GM12878 (cell line): ENCODE measurements at regions not wholly inside any gene's neighbourhood (a gene's known extent, or its start where the extent isn't known, plus 50 kb on each side); places are given as distances from the start of the nearest gene placed in this dataset.

Experiments
- ATAC-seq: fragments of 200-7000 bp; cut with Tn5 transposase; 3 replicates; pipeline ENCODE4 v1.9.1; 2020; ENCODE audit warnings: mild to moderate bottlenecking, moderate library complexity
- BruUV-seq: library from RNA; stranded (reverse); fragments of 400-500 nt; replicated peaks from 2 replicates; lab custom pipeline; 2021; lab: Mats Ljungman, UMichigan
- CTCF ChIA-PET: fragments of 300-600 bp; sonication (Branson Sonifier 250); formaldehyde crosslinking; extraction: SDS; loops from one replicate; lab custom pipeline; 2021; ENCODE audit warnings: inconsistent platforms; lab: Yijun Ruan, JAX
- POLR2A ChIA-PET: fragments of 350-600 bp; formaldehyde crosslinking; extraction: SDS; loops from one replicate; lab custom pipeline; 2021; ENCODE audit warnings: inconsistent platforms; lab: Charles Lee
- RAD21 ChIA-PET: fragments of 300-600 bp; sonication (Branson Sonifier 250); formaldehyde crosslinking; loops from one replicate; lab custom pipeline; 2023; ENCODE audit warnings: antibody characterized with exemption; ENCODE audit not compliant: unreplicated experiment; lab: Charles Lee
- SMC1A ChIA-PET: fragments of 300-600 bp; sonication (Branson Sonifier 250); formaldehyde crosslinking; loops from one replicate; lab custom pipeline; 2023; ENCODE audit not compliant: unreplicated experiment, uncharacterized antibody; lab: Charles Lee
- DNase-seq: peaks from one replicate; pipeline ENCODE4 v3.0.0-alpha.2; 2011; ENCODE audit warnings: low read depth, low spot score
- FAIRE-seq: peaks from 3 replicates; lab custom pipeline; 2011; peaks lifted over from hg19 to GRCh38; lab: Jason Lieb, UNC
- H2AFZ ChIP-seq: 2 replicates; pipeline ENCODE4 v1.6.0; 2011; ENCODE audit warnings: low read depth, low read length, control low read depth; ENCODE audit not compliant: control insufficient read depth
- H3K27ac ChIP-seq: 2 replicates; pipeline ENCODE4 v1.5.1; 2011; ENCODE audit warnings: control low read depth; ENCODE audit not compliant: control insufficient read depth, insufficient read depth
- H3K27me3 ChIP-seq, 2 experiments: replicated peaks in 1 of 2; 2 replicates each; pipeline versions ENCODE4 v1.6.0 to v1.6.1; 2011; ENCODE audit warnings: low read length in 1 of 2; ENCODE audit not compliant: control insufficient read depth in 2 of 2, insufficient read depth in 2 of 2
- H3K36me3 ChIP-seq, 2 experiments: 2 replicates each; pipeline ENCODE4 v1.5.1; 2011; ENCODE audit warnings: low read length in 1 of 2; ENCODE audit not compliant: control insufficient read depth in 2 of 2, insufficient read depth in 2 of 2
- H3K4me1 ChIP-seq: 2 replicates; pipeline ENCODE4 v1.6.1; 2011; ENCODE audit warnings: mild to moderate bottlenecking, low read length, moderate library complexity, mixed read lengths; ENCODE audit not compliant: control insufficient read depth, insufficient read depth
- H3K4me2 ChIP-seq: 2 replicates; pipeline ENCODE4 v1.6.0; 2011; ENCODE audit warnings: control low read depth; ENCODE audit not compliant: control insufficient read depth, insufficient read depth
- H3K4me3 ChIP-seq: fragments of 200-600 bp; sonication (generic); 2 replicates; pipeline ENCODE4 v1.5.1; 2016
- H3K79me2 ChIP-seq: 2 replicates; pipeline ENCODE4 v1.6.0; 2011; ENCODE audit warnings: low read length; ENCODE audit not compliant: control insufficient read depth, insufficient read depth
- H3K9ac ChIP-seq: 2 replicates; pipeline ENCODE4 v1.8.0; 2011; ENCODE audit warnings: low read length, control low read depth, mixed read lengths; ENCODE audit not compliant: control insufficient read depth, insufficient read depth
- H3K9me3 ChIP-seq: replicated peaks from 3 replicates; pipeline ENCODE4 v1.5.1; 2011; ENCODE audit warnings: mild to moderate bottlenecking, low read length; ENCODE audit not compliant: control insufficient read depth, insufficient read depth
- H4K20me1 ChIP-seq: 2 replicates; pipeline ENCODE4 v1.6.0; 2011; ENCODE audit not compliant: control insufficient read depth, insufficient read depth
- BACH1 ChIP-seq: fragments of 450-650 bp; IDR thresholded peaks from 2 replicates; pipeline ENCODE4 v1.6.1; 2017; ENCODE audit warnings: mild to moderate bottlenecking, borderline replicate concordance
- CREM ChIP-seq: IDR thresholded peaks from 2 replicates; pipeline ENCODE4 v1.6.1; 2014; ENCODE audit warnings: antibody characterized with exemption, low read depth
- EED ChIP-seq: sonication (generic); IDR thresholded peaks from 2 replicates; pipeline ENCODE4 v1.6.1; 2016; ENCODE audit warnings: antibody characterized with exemption, low read depth
- GABPA ChIP-seq: IDR thresholded peaks from 2 replicates; pipeline ENCODE4 v1.6.1; 2014; ENCODE audit warnings: antibody characterized with exemption, low read depth, mild to moderate bottlenecking, inconsistent platforms
- HDAC2 ChIP-seq: fragments of 200-600 bp; sonication (generic); IDR thresholded peaks from 2 replicates; pipeline ENCODE4 v1.6.1; 2017
- KLF5 ChIP-seq: fragments of 450-650 bp; IDR thresholded peaks from 2 replicates; pipeline ENCODE4 v1.6.1; 2014; ENCODE audit warnings: mild to moderate bottlenecking; ENCODE audit not compliant: partially characterized antibody
- NR2C1 ChIP-seq: fragments of 450-650 bp; IDR thresholded peaks from 2 replicates; pipeline ENCODE4 v1.6.1; 2017; ENCODE audit warnings: antibody characterized with exemption, mild to moderate bottlenecking, moderate library complexity
- RB1 ChIP-seq: fragments of 450-650 bp; formaldehyde crosslinking; IDR thresholded peaks from 2 replicates; pipeline ENCODE4 v1.6.1; 2017; ENCODE audit warnings: mild to moderate bottlenecking, borderline replicate concordance
- RBBP5 ChIP-seq: fragments of 200-600 bp; sonication (generic); conservative IDR thresholded peaks from 2 replicates; pipeline ENCODE4 v1.6.1; 2016
- RELA ChIP-seq: fragments of 450-650 bp; IDR thresholded peaks from 2 replicates; pipeline ENCODE4 v1.8.0; 2014; ENCODE audit warnings: borderline replicate concordance; ENCODE audit not compliant: partially characterized antibody
- RFX5 ChIP-seq: IDR thresholded peaks from 2 replicates; pipeline ENCODE4 v1.6.1; 2011; ENCODE audit warnings: low read depth, low read length, improper control_type of control experiment
- ZNF384 ChIP-seq: IDR thresholded peaks from 2 replicates; pipeline ENCODE4 v1.6.1; 2012; ENCODE audit warnings: low read depth, mild to moderate bottlenecking, low read length, improper control_type of control experiment, borderline replicate concordance
- ZZZ3 ChIP-seq: IDR thresholded peaks from 2 replicates; pipeline ENCODE4 v1.6.1; 2011; ENCODE audit warnings: low read depth; ENCODE audit not compliant: control insufficient read depth, insufficient read length
- WGBS: methylation state at CpG from one replicate; pipeline ENCODE4 v1.1.6; 2016; ENCODE audit warnings: low lambda C conversion rate; ENCODE audit not compliant: insufficient replicate concordance, insufficient coverage; ENCODE audit errors: missing lambda C conversion rate; 5-methylcytosine and 5-hydroxymethylcytosine counted together
- in situ Hi-C: fragments of 300-500 bp; cut with MboI; formaldehyde crosslinking; loops from 9 replicates; pipeline ENCODE4 v1.14.3; 2018; ENCODE audit warnings: mixed read lengths
- intact Hi-C: fragments of 100-400 bp; cut with micrococcal nuclease; formaldehyde crosslinking; loops from one replicate; pipeline ENCODE4 v1.14.2; 2022; ENCODE audit not compliant: unreplicated experiment
- TF ChIP-seq, protein P1 (sequence below): fragments of 450-650 bp; IDR thresholded peaks from 2 replicates; pipeline ENCODE4 v1.6.1; 2017; ENCODE audit warnings: antibody characterized with exemption, mild to moderate bottlenecking, moderate library complexity
- TF ChIP-seq, protein P2 (sequence below): IDR thresholded peaks from 2 replicates; pipeline ENCODE4 v1.6.1; 2011; ENCODE audit warnings: borderline replicate concordance, low read depth, mild to moderate bottlenecking, moderate library complexity, mixed read lengths, low read length; ENCODE audit not compliant: insufficient read depth; ENCODE audit errors: extremely low read length

DNA sequence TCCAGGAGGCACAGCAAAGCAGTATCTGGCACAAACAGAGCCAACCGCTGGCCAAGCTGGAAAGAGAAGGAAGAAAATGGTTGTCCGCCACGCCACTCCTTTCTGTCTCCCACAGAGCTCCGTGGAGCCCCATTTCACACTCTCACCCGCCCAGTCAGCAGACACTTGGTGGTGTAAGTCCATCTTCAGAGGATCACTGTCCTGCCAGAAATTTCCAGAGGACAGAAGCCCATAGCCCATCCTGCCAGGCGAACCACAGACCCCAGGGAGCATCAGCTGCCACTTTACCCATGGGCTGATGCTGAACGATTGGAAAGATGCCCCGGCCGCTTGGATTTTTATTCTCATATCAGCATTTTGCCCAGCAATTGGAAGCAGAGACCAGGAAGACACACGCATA is 144.7 kb upstream of the LYZL2 start:
- in situ Hi-C loops: no loop called here
- POLR2A ChIA-PET: no interaction called here
- H3K9me3 ChIP-seq: peaks cover 9% of the 10 kb centered on the region; the same call in 2 of the 3 replicates
- TF ChIP-seq HDAC2 (no peak), ZNF384 (no peak), GABPA (no peak), KLF5 (no peak), RFX5 (no peak), RELA (no peak), BACH1 (no peak), RB1 (no peak), EED (no peak), RBBP5 (no peak), ZZZ3 (no peak), CREM (no peak), NR2C1 (no peak)
- TF ChIP-seq, protein P1, sequence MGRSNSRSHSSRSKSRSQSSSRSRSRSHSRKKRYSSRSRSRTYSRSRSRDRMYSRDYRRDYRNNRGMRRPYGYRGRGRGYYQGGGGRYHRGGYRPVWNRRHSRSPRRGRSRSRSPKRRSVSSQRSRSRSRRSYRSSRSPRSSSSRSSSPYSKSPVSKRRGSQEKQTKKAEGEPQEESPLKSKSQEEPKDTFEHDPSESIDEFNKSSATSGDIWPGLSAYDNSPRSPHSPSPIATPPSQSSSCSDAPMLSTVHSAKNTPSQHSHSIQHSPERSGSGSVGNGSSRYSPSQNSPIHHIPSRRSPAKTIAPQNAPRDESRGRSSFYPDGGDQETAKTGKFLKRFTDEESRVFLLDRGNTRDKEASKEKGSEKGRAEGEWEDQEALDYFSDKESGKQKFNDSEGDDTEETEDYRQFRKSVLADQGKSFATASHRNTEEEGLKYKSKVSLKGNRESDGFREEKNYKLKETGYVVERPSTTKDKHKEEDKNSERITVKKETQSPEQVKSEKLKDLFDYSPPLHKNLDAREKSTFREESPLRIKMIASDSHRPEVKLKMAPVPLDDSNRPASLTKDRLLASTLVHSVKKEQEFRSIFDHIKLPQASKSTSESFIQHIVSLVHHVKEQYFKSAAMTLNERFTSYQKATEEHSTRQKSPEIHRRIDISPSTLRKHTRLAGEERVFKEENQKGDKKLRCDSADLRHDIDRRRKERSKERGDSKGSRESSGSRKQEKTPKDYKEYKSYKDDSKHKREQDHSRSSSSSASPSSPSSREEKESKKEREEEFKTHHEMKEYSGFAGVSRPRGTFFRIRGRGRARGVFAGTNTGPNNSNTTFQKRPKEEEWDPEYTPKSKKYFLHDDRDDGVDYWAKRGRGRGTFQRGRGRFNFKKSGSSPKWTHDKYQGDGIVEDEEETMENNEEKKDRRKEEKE: no peak
- TF ChIP-seq, protein P2, sequence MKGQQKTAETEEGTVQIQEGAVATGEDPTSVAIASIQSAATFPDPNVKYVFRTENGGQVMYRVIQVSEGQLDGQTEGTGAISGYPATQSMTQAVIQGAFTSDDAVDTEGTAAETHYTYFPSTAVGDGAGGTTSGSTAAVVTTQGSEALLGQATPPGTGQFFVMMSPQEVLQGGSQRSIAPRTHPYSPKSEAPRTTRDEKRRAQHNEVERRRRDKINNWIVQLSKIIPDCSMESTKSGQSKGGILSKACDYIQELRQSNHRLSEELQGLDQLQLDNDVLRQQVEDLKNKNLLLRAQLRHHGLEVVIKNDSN: no peak
- TF ChIP-seq, all 136 proteins: peak for 0
- ChIA-PET RAD21 (no interaction called here), CTCF (interaction anchor here (0.9 kb wide), 1 partner anchor 22 kb away, joined by 4 read pairs; no protein-coding TSS in a partner anchor), SMC1A (interaction anchor here (1.2 kb wide), 1 partner anchor 11 kb away, joined by 4 read pairs; no protein-coding TSS in a partner anchor)
- Histone ChIP-seq H3K9ac (no peak overlapping the region), H3K4me3 (no peak overlapping the region), H3K27ac (no peak overlapping the region), H3K4me1 (no peaks in the 10 kb centered on the region), H3K79me2 (no peaks in the 10 kb centered on the region), H3K4me2 (no peak overlapping the region), H2AFZ (no peak overlapping the region), H3K36me3 (no peaks in the 10 kb centered on the region), H4K20me1 (no peaks in the 10 kb centered on the region), H3K27me3 (no peaks in the 10 kb centered on the region; a peak in 1 of 4 replicates)
- ATAC-seq: no peak
- 73% methylated on average over 10 of the region's 10 CpGs for WGBS
- no peak for FAIRE-seq
- intact Hi-C loops: no loop called here
- BruUV-seq: no TSS peak
- DNase-seq: no peak
